DMS53 treated with DMSO at 0.1 percent for 48 hours (cell line): ENCODE measurements at regions not wholly inside any gene's neighbourhood (a gene's known extent, or its start where the extent isn't known, plus 50 kb on each side); places are given as distances from the start of the nearest gene placed in this dataset.
"Not testable (repeated sequence)": the region's sequence is repeated elsewhere in the genome, so short reads cannot be mapped to it uniquely, and the experiment has no call there.

ENCODE experiments used
- DNase-seq: peaks from one replicate; lab custom pipeline; 2025; ENCODE audit not compliant: unreplicated experiment; lab: John Stamatoyannopoulos, UW

DNA sequence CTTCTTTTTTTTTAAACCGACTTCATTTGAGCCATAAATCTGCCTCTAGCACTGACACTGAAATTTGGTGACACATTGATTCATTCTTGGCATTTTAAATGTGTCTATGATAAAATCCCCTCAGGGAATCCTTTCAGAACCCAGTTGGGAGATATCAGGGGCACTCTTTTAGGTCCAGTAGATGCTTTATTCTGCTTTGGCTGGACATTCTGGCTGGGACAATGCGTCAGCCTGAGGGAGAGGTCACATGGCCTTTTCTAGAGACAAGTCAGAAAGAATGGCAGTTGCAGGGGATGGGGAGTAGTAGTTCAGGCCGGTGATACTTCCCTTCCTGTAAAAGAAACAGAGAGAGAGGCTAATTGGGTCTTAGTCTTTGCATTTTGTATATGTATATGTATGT lies 63.1 kb downstream of the TRIM43 start:
- not testable (repeated sequence) for DNase-seq

DNA sequence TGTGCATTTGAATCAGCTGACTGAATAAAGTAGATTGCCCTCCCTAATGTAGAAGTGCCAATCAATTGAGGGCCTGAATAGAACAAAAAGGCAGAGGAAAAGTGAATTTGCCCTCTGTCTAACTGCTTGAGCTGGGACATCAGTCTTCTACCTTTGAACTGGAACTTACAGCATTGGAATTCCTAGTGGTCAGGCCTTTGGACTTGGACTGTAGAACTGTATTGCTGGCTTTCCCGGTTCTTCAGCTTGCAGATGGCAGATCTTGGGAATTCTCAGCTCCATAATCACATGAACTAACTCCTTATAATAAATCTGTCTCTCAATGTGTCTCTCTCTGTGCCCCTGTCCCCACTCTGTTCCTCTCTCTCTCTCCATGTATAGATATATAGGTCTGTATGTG lies 64.8 kb downstream of the TRIM43 start:
- DNase-seq: not testable (repeated sequence)

DNA sequence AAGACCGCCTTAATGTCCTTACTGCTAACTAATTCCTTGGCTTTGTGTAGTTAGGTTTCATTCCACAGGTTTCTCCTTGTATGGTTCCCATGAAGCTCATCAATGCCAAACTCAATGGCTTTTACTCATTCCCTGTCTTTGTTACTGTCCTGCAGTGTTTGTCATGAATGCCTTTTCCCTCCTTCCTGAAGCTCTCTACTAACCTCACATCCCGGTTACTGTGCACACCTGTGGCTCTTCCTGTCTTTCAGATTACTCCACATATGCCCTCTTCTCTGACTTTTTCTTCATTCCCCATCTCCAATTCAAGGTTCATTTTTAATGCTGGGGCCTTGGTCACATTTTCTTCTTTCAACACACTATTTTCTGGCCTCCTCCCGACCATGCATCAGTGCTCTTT lies 66.1 kb downstream of the TRIM43 start:
- DNase-seq: not testable (repeated sequence)

DNA sequence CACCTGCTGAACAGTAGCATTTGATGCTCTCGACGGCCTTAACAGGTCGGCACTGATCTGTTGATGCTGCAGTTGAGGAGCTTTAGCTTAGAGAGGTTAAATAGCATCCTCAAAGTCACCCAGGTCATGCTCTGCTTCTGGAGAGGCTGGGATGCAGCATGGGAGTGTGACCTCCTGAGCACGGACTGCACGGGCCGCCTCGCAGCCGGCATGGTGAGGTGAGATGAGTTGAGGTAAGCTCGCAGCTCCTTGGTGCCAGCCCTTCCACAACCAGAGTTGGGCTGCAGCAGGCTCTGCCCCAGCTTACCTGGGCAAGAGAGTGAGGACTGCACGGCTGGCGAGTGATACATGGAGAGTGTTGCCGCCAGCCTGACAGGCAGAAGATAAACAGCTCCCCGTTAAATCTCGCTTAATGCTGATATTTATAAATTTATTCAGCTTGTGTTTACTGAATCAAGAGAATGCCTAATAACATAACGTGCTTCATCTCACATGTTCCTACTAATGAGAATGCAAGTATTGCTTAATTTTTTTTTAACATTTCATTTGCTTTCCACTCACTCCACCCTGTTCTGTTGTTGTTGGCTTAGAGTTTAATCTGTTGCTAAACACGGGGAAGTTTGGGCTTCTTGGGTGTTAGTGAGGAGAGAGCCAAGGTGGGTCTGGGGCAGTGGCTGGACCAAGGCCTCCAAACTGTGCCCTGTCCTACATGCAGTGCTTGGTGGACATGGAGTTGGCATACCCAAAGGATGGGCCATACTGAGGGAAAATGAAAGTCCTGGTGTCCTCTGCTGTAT lies 69.2 kb downstream of the TRIM43 start:
- not testable (repeated sequence) for DNase-seq

DNA sequence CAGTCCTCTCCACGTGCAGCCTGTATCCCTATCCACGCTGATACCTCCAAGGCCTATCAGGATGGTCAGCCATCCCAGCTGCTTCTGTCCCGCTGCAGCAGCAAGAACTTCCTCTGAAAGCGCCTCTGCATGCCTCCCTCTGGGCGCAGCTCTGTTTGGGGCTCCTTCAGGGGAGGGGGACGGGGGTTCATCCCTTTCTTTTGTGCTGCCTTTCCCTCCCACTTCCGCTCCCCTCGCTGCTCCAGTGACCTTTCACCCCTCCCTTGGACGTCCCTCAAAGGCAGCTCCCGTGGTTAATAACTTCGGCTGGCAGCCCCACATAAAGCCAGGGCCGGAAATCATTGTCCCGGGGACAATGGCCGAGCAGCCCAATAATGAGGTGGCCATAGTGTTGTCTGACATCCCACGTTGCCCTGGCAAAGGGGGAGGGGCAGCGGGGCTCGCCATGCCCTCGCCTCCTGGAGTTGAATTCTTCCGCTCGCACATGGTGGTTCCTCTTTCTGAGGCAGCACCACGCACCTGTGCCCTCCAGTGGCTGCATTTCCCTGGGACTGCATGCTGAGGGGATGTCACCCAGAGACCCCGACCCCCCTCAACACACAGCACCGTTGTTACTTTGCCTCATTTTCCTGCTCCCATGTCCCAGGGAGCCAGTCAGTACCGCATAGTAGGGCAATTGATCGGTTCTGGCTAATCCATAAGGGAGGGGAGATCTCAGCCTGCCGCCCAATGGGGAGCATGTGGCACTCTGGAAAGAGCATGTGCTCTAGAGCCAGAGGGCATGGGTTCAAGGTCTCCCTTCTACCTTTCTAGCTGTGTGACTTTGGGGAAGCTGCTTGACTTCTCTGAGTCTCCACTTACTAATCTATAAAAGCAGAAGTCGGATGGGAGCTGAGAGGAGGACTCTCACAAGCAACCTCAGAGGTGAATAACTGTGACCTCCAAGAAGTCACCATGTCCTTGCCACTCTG lies 72.0 kb downstream of the TRIM43 start:
- not testable (repeated sequence) for DNase-seq

DNA sequence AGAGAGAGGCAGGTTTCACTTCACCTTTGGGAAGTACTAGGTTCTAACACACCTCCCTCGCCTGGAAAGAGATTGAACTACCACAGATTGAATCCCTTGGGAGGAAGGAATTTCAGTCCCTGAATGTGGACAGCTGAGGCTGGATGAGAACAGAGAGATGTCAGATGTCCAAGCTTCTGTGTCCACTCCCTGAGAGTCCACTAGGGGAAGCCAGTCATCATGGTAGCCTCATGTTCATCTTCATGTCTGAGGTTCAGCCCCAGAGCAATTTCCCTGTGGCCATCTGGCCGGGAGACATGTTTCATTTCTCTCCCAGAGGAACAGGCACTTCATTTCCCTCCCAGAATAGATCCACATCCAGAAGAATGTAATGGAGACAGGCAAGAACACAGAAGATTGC lies 74.8 kb downstream of the TRIM43 start:
- DNase-seq: not testable (repeated sequence)

DNA sequence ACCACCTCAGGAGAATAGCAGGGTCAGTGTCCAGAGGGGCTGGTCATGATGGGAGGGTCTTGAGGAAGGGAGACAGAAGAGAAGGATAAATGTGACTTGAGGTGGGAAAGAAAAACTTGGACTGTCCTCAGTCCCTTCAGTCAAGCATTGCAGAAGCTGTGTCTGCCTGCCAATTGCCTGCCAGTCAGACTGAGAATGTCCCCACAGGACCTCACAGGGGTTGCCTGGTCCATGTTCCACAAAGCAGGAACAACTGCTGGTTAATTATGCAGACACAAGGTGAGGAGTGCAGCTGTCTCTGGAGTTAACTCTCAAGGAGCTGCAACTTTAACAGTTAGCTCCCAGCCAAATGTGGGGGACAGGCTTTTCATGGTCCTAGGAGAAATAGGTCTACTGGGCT lies 75.7 kb downstream of the TRIM43 start:
- no peak for DNase-seq

DNA sequence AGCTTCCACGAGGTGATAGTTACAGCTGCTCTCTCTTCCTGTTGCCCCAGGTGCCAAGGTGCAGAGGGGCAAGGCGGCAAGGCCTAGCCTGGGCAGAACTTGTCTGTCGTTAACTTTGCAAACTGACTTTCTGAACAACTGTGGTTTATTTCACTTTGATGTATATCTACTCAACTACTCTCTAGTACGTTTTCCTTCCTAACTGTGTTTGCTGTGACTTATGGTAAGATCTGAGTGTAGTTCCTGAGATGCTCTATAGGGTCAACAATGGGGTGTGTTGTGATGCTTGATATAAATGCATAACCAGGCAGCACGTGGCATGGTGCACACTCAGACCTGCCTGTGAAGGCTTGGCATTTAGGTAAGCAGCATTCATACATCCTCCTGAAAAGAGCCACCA lies 77.1 kb downstream of the TRIM43 start:
- not testable (repeated sequence) for DNase-seq

DNA sequence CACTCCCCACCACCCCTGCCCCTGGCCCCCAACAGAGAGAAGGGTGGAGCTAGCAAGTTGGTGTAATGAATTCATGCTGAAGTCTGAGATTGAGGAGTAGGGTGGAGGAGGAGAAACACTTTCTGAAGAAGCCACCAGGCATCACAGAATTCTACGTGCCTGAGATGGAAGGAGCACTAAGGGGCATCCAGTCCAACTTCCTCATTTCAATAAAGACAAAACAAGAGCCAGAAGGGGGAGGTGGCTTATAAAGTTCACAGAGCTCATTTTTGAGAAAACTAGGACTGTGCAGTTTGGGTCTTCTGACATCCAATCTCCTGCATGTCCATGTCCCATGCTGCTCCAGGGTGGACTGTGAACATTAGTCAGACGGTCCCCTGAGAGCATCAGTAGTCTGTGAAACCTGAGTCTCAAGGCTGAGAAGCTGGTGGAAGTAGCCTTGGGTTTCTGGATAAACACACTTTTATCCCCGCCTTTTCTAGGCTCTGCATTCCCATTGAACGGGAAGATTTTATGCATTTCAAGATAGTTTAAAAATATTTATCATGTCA lies 77.7 kb downstream of the TRIM43 start:
- DNase-seq: no peak

DNA sequence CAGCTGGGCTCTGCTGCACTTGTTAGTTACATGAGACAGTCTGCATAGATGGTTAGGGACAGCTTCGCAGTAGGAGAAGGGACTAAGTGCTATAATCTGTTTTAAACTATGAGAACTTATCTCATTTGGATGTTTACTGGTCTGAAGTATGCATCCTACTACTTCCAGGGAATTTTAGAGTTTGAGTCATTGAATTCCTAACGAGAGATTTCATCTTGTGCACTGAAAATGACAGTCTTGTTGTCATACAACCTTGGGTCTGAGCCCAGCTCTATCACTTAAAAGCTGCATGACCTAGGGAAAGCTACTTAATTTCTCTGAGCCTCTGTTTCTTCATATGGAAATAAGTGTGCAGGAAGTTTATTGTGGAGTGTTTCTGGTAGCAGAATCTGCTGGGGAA lies 78.4 kb downstream of the TRIM43 start:
- DNase-seq: no peak

DNA sequence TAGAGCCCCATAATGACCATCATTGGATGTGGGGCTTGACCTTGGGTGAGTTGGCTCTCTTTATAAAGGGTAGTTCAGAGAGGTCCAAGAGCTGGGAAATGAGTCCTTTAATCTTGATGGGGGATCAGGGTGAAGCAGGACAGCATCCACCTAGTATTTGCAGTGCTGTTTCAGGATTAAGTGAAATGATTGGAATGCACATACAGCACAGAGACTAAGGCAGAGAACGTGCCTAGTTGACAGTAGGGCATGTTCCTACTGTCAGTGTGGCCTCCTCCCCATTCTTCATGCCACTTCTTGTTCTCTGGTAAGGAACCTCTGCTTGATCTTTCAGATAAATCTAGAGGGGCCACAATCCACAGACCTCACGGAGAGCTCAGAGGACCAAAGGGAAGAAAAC lies 78.9 kb downstream of the TRIM43 start:
- DNase-seq: no peak

DNA sequence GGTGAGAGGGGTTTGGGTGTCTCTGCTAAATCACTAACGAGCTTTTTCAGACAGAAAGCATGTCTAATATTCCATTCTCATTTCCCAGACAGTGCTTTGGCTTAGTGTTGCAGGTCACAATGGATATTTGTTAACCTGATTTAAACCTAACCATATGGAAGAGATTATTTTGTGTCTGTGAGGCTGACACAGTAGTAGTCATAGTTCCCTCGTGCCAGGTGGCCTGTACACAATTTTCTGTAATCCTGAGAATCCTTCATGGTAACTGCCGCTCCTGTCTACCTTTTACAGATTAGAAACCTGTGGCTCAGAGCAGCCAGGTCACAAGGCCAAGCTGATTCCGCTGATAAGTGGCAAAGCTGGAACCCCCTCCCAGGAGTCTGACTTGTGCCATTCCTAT lies 79.4 kb downstream of the TRIM43 start:
- DNase-seq: not testable (repeated sequence)

DNA sequence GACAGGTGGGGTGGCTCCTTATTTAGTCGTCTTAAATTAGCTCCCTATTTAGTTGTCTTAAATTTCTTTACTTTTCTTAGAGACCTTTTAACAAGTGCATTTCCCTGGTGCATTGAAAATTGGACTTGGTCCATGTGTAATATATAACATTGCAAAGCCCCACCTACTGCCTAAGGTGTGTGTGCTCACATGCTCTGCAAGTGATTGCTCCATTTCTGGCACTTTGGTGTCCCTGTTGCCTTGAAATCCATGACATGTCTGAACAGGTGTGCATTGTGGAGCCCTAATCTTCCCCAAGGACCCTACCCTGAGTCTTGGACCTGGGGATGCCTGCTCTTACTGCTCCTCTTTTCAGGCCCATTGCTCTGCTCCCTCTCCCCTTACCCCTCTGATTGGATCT lies 80.2 kb downstream of the TRIM43 start:
- not testable (repeated sequence) for DNase-seq

DNA sequence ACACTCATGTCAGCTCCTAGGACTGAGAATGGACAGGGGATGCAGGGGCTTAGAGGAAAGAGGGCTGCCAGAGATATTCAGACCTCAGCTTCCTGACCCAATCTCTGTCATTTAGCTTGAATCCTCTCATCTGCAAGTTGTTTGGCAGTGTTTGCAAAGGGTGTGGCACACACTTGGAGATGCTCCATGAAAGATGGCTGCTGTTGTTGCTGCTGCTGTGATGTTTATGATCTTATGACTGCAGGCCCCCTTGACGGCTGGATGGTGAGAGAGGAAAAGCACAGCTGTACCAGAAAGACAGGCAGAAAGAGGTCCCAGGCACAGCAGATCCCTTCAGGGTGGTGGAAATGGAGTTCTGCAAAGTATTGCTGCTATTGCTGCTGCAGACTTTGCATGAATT lies 80.7 kb downstream of the TRIM43 start:
- not testable (repeated sequence) for DNase-seq

DNA sequence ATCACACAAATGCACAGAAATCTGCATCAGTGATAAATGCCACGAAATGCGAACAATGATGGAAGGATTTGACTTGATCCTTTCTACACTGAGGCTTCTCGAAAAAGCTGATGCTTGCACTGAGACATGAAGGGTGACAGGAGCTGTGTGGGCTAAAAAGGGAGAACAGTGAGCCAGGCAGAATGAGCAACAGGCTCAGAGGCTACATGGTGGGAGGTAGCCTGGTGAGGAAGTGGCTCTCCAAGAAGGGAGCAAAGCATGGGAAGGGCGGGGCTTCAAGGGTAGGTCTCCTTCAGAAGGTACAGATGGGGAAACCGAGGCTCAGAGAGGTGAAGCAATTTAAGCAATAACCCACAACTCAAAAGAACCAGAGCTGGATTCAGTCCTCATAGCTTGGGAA lies 82.4 kb downstream of the TRIM43 start:
- no peak for DNase-seq

DNA sequence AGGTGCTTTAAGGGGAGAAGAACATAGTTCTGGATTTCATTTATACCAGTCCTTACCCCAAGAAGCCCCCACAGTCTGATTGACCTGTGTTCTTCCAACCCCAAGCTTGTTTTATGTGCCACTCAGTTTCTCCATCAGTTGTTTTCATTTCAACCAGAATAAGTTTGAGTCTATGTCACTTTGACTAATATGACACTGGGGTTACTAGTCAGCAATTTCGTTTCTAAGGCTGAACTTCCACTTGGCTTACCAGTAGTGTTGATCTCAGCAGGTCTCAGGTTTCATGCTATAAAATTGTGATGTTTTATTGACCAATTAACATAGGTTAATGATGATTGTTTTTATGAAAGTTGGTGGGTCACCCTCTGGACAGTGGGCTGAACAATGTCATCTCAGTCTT lies 84.8 kb downstream of the TRIM43 start:
- not testable (repeated sequence) for DNase-seq

DNA sequence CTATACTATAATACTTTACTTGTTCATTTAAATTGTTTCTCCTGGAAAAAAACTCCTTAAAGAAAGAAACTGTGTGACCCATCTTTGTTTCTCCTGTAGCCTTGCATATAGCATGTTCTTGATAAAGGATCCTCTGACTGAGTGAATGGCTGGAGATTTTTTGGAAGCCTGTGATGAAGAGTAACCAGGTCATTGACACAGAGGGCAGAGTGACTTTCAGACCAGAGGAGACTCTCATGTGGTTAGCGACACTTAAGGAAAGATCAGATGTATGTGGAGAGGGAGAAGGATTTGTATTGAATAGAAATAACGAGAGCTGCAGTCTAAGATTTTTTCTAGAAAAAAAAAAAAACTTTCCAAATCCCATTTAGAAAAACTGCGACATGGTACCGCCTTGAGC lies 85.5 kb downstream of the TRIM43 start:
- no peak for DNase-seq

DNA sequence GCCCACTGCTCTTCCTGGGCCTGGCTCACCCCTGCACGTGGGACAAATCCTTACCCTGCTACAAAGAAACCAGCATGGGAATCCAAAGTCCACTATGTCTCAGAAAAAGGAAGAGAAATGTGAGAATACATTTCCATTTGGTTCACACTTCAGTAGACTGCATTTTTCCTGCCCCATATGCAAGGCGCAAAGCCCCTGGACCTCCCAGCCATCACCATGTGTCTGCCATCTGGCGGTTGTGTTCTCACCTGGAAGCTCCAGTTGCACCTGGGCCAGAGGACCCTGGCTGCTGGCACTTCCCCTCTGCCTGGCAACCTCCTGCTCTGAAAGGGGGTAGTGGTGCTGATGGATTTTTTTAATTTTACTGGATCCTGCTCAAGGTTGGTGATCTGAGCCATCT lies 86.0 kb downstream of the TRIM43 start:
- not testable (repeated sequence) for DNase-seq

DNA sequence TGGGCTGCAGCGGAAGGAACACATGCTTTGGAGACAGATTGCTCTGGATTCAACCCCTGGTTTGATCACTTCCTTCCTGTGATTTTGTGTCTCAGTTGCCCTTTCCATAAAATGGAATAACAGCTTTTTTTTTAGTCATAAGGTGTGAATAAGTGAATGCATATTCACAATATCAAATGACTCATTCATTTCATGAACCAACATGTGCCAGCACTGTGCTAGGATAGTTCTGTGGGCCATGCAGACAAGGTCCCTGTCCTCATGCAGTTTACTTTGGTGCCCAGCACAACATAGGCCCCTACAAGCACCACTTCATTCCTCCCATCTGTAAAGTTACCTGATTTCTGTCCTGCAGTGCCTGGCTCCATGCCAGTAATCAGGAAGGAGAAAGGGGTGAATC lies 89.4 kb downstream of the TRIM43 start:
- DNase-seq: not testable (repeated sequence)

DNA sequence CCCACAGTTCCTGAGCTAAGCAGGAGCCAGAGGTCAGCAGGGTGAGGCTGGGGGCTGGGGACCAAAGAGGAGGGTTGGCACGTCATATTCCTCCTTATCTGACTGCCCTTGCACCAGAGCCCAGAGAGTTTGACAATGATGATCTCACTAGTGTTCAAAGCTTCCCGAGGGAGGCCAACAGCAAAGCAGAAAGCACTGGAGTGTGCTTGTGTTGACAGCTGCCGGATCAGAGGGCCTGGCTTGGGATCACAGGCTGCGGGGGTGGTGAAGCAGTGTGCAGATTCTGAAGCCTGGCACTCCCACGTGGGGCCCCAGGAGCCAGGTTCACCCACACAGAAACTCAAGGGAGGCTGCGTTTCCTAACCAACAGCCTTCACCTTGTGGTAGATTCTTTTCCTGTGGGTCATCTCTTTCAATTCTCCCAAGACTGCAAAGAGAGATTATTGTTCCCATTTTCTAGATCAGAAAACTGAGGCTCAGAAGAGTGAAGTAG lies 89.8 kb downstream of the TRIM43 start:
- not testable (repeated sequence) for DNase-seq

DNA sequence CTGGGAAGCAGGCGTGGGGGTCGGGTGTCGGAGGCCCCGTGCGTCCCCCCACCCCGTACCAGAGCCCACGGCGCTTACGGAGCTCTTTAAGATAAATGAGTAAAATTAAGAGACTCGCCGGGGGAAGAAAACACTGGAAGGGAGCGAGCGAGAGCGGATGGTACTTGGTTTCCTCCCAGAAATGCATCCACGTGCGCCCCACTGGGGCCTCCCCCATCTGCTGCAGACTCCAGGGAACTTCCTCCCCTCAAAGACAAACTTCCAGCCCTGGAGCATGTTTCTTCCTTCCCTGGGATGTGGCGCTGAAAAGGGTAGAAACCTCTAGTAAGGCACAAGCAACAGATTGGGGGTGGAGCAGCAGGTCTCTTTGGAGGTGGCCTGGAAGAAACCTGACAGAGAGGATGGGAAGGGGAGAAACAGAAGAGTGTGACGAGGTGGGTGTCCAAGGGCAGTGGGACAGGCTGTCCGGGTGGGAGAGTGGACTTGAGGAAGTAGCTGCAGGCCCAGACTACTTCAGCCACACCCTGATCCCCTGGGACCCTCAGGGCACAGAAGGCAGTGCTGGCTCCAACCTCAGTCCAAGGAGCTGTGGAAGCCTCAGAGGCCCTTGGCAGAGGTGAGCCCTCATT lies 91.2 kb downstream of the TRIM43 start:
- not testable (repeated sequence) for DNase-seq
